Medulla oblongata (tissue), 1 donor: ENCODE measurements at regions not wholly inside any gene's neighbourhood (a gene's known extent, or its start where the extent isn't known, plus 50 kb on each side); places are given as distances from the start of the nearest gene placed in this dataset.
A peak's percentile ranks its signal among the peaks of the same experiment; 100 is the strongest.

ENCODE experiments used
- DNase-seq: peaks from one replicate; pipeline ENCODE4 v3.0.0-alpha.2; 2015; ENCODE audit errors: extremely low spot score

GRCh38 chr14:95466506-95466905 is 49.9 kb downstream of the SYNE3 start:
- DNase-seq, result no peak

GRCh38 chr14:95465936-95466335 is 50.5 kb downstream of the SYNE3 start:
- DNase-seq, result no peak

GRCh38 chr14:95465358-95465757 is 51.1 kb downstream of the SYNE3 start:
- DNase-seq, result no peak

- DNase-seq, result no peak
Observed at GRCh38 chr14:95464514-95464913, 51.9 kb downstream of the SYNE3 start.

- DNase-seq, result no peak
Observed at GRCh38 chr14:95464103-95464502, 52.3 kb downstream of the SYNE3 start.

- DNase-seq, result no peak
Observed at GRCh38 chr14:95463171-95463901, 53.1 kb downstream of the SYNE3 start.

GRCh38 chr14:95462491-95462890 is 54.0 kb downstream of the SYNE3 start:
- DNase-seq, result no peak

- peak; percentile 81 for DNase-seq
Observed at GRCh38 chr14:95460647-95461478, 55.6 kb downstream of the SYNE3 start.

GRCh38 chr14:95458906-95459305 is 57.5 kb downstream of the SYNE3 start:
- no peak for DNase-seq

GRCh38 chr14:95458459-95458858 is 58.0 kb downstream of the SYNE3 start:
- DNase-seq, result no peak

- DNase-seq, result no peak
Observed at GRCh38 chr14:95456281-95456680, 60.2 kb downstream of the SYNE3 start.

GRCh38 chr14:95455246-95455645 is 61.2 kb downstream of the SYNE3 start:
- no peak for DNase-seq

GRCh38 chr14:95453713-95453980 is 62.8 kb downstream of the SYNE3 start:
- DNase-seq, result no peak

GRCh38 chr14:95452893-95453712 is 63.3 kb downstream of the SYNE3 start:
- DNase-seq, result no peak

GRCh38 chr14:95452176-95452892 is 64.1 kb downstream of the SYNE3 start:
- DNase-seq, result peak; percentile 48

- DNase-seq, result no peak
Observed at GRCh38 chr14:95449131-95449530, 67.3 kb downstream of the SYNE3 start.

GRCh38 chr14:95446470-95446869 is 70.0 kb downstream of the SYNE3 start:
- no peak for DNase-seq

GRCh38 chr14:95445676-95446075 is 70.8 kb downstream of the SYNE3 start:
- DNase-seq, result no peak

GRCh38 chr14:95445161-95445560 is 71.3 kb downstream of the SYNE3 start:
- no peak for DNase-seq

GRCh38 chr14:95444132-95445129 is 72.0 kb downstream of the SYNE3 start:
- no peak for DNase-seq

GRCh38 chr14:95442633-95443021 is 73.8 kb downstream of the SYNE3 start:
- DNase-seq, result peak; percentile 94
